ENCODE measurements at regions not wholly inside any gene's neighbourhood (a gene's known extent, or its start where the extent isn't known, plus 50 kb on each side); places are given as distances from the start of the nearest gene placed in this dataset.

DNA sequence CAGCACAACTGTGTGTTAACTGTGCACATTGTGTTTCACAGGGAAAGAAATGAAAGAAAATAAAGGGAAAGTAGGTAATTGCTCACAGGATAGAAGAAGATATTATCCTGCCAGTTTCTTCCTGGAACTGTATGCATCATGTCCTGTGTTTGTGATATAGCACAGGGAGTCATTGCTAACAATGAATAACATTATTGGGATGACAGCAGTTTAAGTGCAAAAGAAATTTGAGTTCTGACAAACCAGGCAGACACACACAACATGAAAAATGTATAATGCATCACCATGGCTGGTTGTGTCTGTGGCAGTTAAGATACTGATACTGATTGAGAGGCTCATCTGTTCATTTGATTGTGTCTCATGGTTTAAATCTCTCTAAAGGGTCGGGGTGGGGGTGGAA is 145.4 kb downstream of the SPATA31D1 start:
- TF ChIP-seq, protein P1, sequence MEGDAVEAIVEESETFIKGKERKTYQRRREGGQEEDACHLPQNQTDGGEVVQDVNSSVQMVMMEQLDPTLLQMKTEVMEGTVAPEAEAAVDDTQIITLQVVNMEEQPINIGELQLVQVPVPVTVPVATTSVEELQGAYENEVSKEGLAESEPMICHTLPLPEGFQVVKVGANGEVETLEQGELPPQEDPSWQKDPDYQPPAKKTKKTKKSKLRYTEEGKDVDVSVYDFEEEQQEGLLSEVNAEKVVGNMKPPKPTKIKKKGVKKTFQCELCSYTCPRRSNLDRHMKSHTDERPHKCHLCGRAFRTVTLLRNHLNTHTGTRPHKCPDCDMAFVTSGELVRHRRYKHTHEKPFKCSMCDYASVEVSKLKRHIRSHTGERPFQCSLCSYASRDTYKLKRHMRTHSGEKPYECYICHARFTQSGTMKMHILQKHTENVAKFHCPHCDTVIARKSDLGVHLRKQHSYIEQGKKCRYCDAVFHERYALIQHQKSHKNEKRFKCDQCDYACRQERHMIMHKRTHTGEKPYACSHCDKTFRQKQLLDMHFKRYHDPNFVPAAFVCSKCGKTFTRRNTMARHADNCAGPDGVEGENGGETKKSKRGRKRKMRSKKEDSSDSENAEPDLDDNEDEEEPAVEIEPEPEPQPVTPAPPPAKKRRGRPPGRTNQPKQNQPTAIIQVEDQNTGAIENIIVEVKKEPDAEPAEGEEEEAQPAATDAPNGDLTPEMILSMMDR (IDR thresholded peaks at IDR 0.05): no peak
- no peak for TF ChIP-seq POLR2AphosphoS5 (IDR thresholded peaks at IDR 0.05)
